NT2/D1 (cell line): ENCODE measurements at regions not wholly inside any gene's neighbourhood (a gene's known extent, or its start where the extent isn't known, plus 50 kb on each side); places are given as distances from the start of the nearest gene placed in this dataset.
"Not testable (repeated sequence)": the region's sequence is repeated elsewhere in the genome, so short reads cannot be mapped to it uniquely, and the experiment has no call there.

Experiments used
- DNase-seq: peaks from one replicate; pipeline ENCODE4 v3.0.0-alpha.2; 2011; ENCODE audit warnings: low read depth, low spot score
- H3K27me3 ChIP-seq: 2 replicates; pipeline ENCODE4 v1.6.0; 2011; ENCODE audit warnings: mild to moderate bottlenecking; ENCODE audit not compliant: insufficient read length, insufficient read depth
- H3K36me3 ChIP-seq: 2 replicates; pipeline ENCODE4 v1.6.1; 2011; ENCODE audit warnings: mild to moderate bottlenecking, low read length, mixed read lengths; ENCODE audit not compliant: insufficient read depth, insufficient read length
- H3K4me1 ChIP-seq: 2 replicates; pipeline ENCODE4 v1.5.1; 2011; ENCODE audit not compliant: insufficient read depth, insufficient read length
- H3K4me3 ChIP-seq: 2 replicates; pipeline ENCODE4 v1.5.1; 2011; ENCODE audit warnings: low read depth; ENCODE audit not compliant: insufficient read length
- H3K9ac ChIP-seq: 2 replicates; pipeline ENCODE4 v1.6.0; 2011; ENCODE audit warnings: low read depth; ENCODE audit not compliant: insufficient read length
- H3K9me3 ChIP-seq: 2 replicates; pipeline ENCODE4 v1.5.1; 2011; ENCODE audit warnings: mild to moderate bottlenecking, low read length; ENCODE audit not compliant: insufficient read depth
- SUZ12 ChIP-seq: IDR thresholded peaks from 2 replicates; pipeline ENCODE4 v1.6.1; 2011; ENCODE audit not compliant: insufficient read length, insufficient read depth; ENCODE audit errors: extremely low read depth
- YY1 ChIP-seq: IDR thresholded peaks from 2 replicates; pipeline ENCODE4 v1.6.1; 2011; ENCODE audit not compliant: insufficient read length, insufficient read depth
- ZNF274 ChIP-seq: IDR thresholded peaks from 2 replicates; pipeline ENCODE4 v1.6.1; 2011; ENCODE audit warnings: mild to moderate bottlenecking, low read depth, low read length

DNA sequence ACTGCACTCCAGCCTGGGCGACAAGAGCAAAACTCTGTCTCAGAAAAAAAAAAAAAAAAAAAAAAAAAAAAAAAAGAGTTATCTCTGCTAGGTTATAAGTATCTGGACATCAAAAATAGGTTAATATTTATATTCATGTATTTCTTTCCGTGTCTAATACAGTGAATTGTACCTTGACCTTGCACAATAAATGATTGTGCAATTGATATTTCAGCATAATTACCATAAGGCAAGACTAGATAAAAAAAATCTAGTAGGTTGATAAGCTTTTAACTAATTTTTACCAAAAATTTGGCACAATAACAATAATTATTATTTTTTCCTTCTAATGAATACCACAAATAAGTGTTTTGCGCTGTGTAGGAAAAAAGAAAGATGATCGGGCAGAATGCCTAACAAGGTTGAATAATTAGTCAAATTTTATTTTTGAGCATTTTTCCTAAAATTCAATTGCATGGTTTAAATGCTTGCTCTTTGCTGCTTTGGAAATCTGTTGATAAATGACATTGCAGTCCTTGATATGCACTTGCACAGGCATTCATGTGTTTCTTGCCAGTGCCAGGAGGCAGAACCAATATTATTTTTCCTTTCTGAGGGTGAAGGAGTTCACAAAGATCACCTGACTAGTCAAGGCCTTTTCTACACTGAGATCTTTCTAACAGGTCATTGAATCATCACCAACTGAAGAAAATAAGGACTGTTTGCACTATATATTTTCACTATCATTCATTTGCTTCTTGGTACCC is 127.5 kb downstream of the ARRDC3 start:
- no peaks in the 10 kb centered on the region for H3K36me3 ChIP-seq
- no peaks in the 10 kb centered on the region for H3K4me1 ChIP-seq
- TF ChIP-seq SUZ12: no peak
- no peak for TF ChIP-seq YY1
- no peak for TF ChIP-seq ZNF274
- no peaks in the 10 kb centered on the region for H3K9me3 ChIP-seq
- no peaks in the 10 kb centered on the region for H3K27me3 ChIP-seq
- no peak overlapping the region for H3K9ac ChIP-seq
- no peak overlapping the region for H3K4me3 ChIP-seq
- DNase-seq: no peak

DNA sequence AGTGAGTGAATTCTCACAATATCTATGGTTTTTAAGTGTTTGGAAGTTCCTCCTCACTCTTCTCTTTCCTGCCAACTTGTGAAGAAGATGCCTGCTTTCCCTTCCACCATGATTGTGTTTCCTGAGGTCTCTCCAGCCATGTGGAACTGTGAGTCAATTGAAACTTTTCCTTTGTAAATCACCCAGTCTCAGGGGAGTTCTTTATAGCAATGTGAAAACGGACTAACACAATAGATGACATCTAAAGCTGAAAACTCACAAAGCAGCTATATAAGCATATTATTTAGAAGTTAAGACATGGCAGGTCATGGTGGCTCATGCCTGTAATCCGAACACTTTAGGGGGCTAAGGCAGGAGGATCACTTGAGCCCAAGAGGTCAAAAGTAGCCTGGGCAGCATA is 130.2 kb downstream of the ARRDC3 start:
- DNase-seq: no peak
- Histone ChIP-seq H3K9ac (no peak overlapping the region), H3K27me3 (no peaks in the 10 kb centered on the region), H3K4me1 (no peaks in the 10 kb centered on the region), H3K4me3 (no peak overlapping the region), H3K9me3 (no peaks in the 10 kb centered on the region), H3K36me3 (no peaks in the 10 kb centered on the region)
- TF ChIP-seq SUZ12: no peak
- no peak for TF ChIP-seq YY1

DNA sequence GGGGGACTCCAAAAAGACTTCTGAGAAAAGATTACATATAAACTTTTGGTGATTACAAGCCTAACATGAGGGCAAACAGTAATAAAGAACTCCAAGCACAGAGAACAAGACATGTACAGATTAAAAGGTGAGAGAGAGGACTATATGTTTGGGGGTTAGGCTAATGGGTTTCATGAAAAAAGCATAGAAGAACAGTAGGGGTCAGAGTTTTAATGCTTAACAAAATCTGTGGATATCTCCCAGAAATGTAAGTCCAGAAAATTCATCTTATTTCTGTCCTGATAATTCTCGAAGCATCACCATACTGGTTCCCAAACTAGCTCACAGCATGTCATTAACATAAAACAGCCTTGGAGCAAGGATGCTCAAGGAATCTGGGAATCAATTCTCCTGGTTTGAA is 137.2 kb downstream of the ARRDC3 start:
- no peak for DNase-seq

DNA sequence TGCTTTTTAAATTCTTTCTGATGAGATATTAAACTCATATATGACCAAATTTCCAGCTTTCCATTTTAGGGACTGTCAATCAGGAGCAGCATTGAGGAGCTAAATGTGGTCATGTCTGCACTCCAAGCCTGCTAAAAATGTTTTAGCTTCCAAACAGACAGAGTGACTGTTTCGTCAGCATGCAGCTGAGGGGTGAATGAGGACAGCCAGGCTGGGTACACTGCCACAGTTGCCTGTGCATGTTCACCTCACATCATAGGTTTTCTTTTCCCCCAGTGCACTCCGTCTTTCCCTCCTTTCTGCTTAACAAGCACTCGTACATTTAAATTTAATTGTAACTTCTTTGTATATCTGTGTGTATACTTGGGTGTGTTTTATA is 138.1 kb downstream of the ARRDC3 start:
- no peaks in the 10 kb centered on the region for H3K4me1 ChIP-seq
- TF ChIP-seq YY1 (no peak), SUZ12 (no peak), ZNF274 (no peak)
- H3K9ac ChIP-seq: no peak overlapping the region
- H3K27me3 ChIP-seq: no peaks in the 10 kb centered on the region
- DNase-seq: no peak
- H3K36me3 ChIP-seq: no peaks in the 10 kb centered on the region
- no peak overlapping the region for H3K4me3 ChIP-seq
- H3K9me3 ChIP-seq: peaks cover 4% of the 10 kb centered on the region; the same call in 1 of the 2 replicates

More for the DNA sequence above, 137.2 kb downstream of the ARRDC3 start:
- Histone ChIP-seq H3K9ac (no peak overlapping the region), H3K4me3 (no peak overlapping the region), H3K36me3 (no peaks in the 10 kb centered on the region), H3K4me1 (no peaks in the 10 kb centered on the region), H3K9me3 (peaks cover 4% of the 10 kb centered on the region; the same call in 1 of the 2 replicates), H3K27me3 (no peaks in the 10 kb centered on the region)
- no peak for TF ChIP-seq YY1
- TF ChIP-seq SUZ12: no peak
- TF ChIP-seq ZNF274: no peak

DNA sequence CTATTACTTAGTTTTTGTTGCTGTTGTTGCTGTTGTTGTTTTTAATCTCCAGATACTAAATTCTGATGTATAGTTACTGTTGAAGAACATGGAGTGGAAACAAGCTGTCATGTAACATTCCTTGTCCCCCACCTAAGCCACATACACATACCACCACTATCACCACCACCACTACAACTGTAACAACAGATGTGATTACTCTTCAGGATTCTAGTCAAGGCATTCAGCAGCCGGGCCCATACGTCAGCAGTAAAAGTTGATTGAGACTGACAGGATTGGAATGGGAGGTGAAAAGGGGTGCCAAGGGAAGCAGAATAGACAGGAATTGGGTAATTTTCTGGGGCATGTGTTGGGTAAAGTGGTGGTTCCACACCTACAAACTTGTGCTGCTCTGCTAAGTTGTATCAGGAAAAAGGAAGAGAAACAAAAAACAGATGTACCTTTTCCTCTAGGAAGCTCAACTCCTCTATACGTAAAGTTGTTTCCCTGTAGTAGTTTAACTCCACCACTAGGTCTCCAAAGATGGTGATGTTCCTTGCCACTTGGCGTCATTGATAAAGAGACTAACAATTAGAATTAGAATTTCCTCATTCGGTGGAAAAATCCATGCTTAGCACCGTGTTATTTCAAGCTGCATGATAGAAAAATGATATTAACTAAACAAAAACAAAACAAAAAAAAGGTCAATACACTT is 138.6 kb downstream of the ARRDC3 start:
- no peaks in the 10 kb centered on the region for H3K4me1 ChIP-seq
- no peak for DNase-seq

DNA sequence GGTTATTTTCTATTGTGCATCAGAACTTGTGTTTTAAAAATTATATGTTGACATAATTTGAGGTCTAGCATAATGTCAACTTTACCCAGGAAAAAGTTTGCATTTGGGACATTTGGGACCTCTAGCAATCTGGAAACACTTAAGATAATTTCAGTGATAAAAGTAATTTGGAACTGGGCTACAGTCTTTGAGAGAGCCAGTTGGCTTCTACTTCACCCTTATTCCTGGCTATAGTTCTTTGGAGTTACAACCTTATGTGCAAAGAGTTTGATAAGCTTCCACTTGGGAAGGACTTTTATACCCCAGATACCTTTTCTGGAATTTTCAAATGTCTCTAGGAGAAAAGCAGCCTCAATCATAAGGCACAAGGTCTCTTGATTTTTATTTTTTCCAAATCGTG is 139.3 kb downstream of the ARRDC3 start:
- no peak for DNase-seq

More for the DNA sequence above, 138.6 kb downstream of the ARRDC3 start:
- Histone ChIP-seq H3K9ac (no peak overlapping the region), H3K27me3 (no peaks in the 10 kb centered on the region), H3K4me3 (no peak overlapping the region), H3K9me3 (peaks cover 4% of the 10 kb centered on the region; the same call in 1 of the 2 replicates), H3K36me3 (no peaks in the 10 kb centered on the region)
- no peak for TF ChIP-seq SUZ12
- TF ChIP-seq ZNF274: no peak
- no peak for TF ChIP-seq YY1

DNA sequence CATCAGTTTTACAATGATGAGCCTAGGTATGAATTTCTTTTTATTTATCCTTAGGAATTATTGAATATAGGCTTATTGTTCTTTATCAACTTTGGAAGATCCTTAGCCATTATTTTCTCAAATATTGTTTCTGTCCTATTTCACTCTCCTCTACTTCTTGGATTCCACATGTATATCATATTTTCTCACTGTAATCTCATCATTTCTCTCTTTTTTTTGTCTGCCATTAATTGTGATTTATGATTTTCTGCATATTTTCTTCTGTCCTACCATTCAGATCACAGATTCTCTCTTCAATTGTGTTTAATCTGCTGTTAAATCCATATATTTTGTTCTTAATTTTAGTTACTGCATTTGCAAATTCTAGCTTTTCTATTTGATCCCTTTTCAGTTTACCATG is 139.8 kb downstream of the ARRDC3 start:
- H3K4me3 ChIP-seq: no peak overlapping the region
- DNase-seq: no peak
- H3K4me1 ChIP-seq: no peaks in the 10 kb centered on the region
- no peak overlapping the region for H3K9ac ChIP-seq
- H3K36me3 ChIP-seq: no peaks in the 10 kb centered on the region
- TF ChIP-seq SUZ12 (no peak), YY1 (no peak), ZNF274 (no peak)
- H3K9me3 ChIP-seq: peaks cover 4% of the 10 kb centered on the region; the same call in 1 of the 2 replicates
- no peaks in the 10 kb centered on the region for H3K27me3 ChIP-seq

More for the DNA sequence above, 139.3 kb downstream of the ARRDC3 start:
- H3K9me3 ChIP-seq: peaks cover 4% of the 10 kb centered on the region; the same call in 1 of the 2 replicates
- H3K4me3 ChIP-seq: no peak overlapping the region
- no peaks in the 10 kb centered on the region for H3K27me3 ChIP-seq
- H3K9ac ChIP-seq: no peak overlapping the region
- no peaks in the 10 kb centered on the region for H3K36me3 ChIP-seq
- no peaks in the 10 kb centered on the region for H3K4me1 ChIP-seq
- TF ChIP-seq SUZ12 (no peak), YY1 (no peak), ZNF274 (no peak)

DNA sequence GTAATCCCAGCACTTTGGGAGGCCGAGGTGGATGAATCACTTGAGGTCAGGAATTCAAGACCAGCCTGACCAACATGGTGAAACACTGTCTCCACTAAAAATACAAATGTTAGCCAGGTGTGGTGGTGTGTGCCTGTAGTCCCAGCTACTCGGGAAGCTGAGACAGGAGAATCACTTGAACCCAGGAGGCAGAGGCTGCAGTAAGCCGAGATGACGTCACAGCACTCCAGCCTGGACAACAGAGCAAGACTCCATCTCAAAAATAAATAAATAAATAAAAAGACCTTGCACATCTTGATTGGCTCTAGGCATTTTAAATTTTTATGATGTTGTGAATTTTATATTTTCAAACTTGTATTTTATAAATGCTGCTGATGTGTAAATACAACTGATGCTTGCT is 141.7 kb downstream of the ARRDC3 start:
- H3K4me1 ChIP-seq, H3K27me3 ChIP-seq, H3K9ac ChIP-seq, H3K36me3 ChIP-seq, H3K4me3 ChIP-seq, DNase-seq, H3K9me3 ChIP-seq: not testable (repeated sequence)
